Posterior vena cava (tissue), 2 donors: ENCODE measurements at regions not wholly inside any gene's neighbourhood (a gene's known extent, or its start where the extent isn't known, plus 50 kb on each side); places are given as distances from the start of the nearest gene placed in this dataset.
"Not testable (repeated sequence)": the region's sequence is repeated elsewhere in the genome, so short reads cannot be mapped to it uniquely, and the experiment has no call there.

Experiments used
- DNase-seq: peaks from one replicate; pipeline ENCODE4 v3.0.0-alpha.2; 2020; ENCODE audit warnings: low spot score
- intact Hi-C, 2 donors: fragments of 100-400 bp; cut with DNase I; formaldehyde crosslinking; loops; one replicate each; pipeline versions ENCODE4 v1.14.1 to v1.14.2; 2022 to 2023
- donor health status: DM: yes; HTN: yes; CAD: no.
- donor health status: DM: yes; HTN: yes; CAD: no.

DNA sequence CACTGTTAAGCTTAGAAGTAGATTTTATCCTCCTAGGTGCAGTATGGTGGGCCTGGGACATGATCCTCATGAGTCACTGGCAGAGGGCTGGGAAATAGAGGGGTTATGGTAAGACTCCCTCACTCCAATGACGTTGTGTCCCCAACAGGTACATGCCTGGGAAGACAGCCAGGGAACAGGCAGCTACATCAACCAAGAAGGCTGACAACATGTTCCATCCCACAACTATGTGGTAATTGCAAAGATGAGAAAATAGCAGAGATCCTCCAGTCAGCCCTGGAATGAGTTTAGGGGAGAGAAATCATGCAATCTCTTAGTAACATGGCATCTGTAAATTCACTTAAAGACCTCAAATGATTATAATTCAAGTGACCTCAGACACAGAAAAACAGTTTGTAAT lies 114.4 kb upstream of the LIFR start:
- DNase-seq: no peak
- intact Hi-C loops: no loop called here

DNA sequence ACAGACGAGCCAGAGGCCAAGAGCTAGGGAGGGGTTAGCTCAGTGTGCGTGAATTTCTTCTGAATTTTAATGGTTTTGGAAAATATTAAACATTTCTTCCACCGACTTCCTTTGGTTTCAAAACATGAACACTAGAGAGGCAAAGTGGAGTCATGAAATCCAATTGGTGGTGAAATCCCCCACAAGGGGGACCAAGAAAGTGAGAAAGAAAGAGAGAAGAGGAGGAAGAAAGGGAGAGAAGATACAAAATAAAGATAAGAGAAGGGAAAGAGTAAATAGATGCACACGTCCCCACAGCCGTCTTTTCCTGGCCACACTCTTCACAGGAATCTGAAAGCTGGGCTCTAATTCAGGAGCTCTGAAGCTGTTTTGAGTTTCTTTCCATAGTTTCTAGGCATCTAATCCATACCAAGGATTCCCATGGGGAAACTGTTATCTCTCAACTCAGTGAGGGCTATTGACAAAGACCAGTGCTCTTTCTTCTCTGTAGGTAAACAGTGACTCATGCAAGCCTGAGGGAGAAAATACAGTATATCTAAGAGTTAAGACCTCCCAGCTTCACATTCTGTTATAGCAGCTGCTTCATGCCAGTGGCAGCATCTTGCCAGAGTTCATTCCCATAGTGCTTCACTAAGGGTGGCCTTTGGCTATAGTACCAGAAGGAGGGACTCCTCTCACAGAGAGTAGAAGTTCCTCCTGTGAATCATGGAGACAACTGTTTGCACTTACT lies 115.8 kb upstream of the LIFR start:
- intact Hi-C loops: no loop called here
- no peak for DNase-seq

DNA sequence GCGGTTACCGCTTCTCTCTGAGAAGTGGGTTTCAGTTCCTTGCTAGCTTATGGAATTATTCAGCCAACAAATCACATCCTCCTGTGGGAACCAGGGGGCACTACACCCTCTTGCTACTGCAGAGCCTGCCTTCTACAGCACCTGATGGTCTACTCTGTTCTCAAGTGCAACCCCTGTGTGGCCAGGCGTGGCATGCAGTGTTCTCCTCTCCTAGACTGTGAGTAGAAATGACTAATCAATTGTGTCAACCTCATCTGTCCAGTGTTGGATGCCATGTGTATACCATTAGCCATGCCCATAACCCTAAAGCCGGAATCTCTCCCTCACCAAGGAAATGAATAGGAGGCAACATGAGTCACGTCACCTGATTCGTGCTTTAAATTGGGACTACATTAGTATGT lies 117.2 kb upstream of the LIFR start:
- no peak for DNase-seq
- intact Hi-C loops: no loop called here

DNA sequence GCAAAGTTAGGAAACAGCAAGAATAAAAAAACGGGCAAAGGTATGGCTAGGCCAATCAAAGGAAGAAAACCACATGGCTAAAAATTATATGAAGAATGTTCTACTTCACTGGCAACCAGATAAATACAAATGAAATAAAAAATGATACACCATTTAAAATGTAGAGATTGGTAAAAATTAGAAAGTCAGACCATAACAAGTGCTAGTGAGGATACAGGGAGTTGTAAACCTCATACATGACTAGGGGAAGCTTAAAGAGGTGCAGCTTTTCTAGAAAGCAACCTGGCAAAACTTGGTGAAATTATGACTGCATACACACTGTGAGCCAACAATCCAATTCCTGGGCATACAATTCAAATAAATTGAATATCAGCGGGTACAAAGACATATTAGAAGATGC lies 119.0 kb upstream of the LIFR start:
- intact Hi-C loops: no loop called here
- no peak for DNase-seq

DNA sequence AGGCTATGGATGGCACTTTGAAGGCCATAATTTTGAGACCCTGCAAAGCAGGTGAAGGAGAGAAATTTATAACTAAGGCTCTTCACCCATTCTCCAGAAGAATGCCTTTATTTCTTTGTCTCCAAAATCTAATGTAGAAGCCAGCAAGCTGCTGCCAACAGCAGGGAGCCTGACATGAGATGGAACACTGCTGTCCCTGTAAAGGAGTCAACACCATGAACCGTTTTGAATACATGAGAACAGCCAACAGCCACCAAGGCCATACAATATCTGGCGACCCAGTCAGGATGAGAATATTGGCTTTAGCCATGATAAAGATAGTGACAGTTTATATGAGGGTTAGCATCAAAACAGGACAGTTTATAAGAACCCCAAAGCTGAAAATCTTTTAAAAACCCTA lies 121.2 kb upstream of the LIFR start:
- DNase-seq: no peak
- intact Hi-C loops: no loop called here

DNA sequence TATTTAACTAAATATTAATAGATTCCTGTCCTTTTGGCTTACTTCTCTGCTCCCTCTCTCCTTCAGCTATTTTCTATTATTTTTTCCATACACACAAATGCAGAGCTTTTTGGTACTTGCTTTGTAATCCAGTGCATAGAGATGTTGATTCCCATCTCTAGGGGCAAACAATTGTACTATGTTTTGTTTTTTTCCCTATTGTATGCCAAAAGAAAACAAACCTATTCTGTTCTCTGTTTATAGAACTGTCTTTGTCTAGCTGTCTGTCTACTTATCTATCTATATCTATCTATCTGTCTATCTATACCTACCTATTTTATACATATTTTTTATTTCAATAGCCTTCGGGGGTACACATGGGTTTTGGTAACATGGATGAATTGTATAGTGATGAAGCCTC lies 121.6 kb upstream of the LIFR start:
- no peak for DNase-seq
- intact Hi-C loops: no loop called here

DNA sequence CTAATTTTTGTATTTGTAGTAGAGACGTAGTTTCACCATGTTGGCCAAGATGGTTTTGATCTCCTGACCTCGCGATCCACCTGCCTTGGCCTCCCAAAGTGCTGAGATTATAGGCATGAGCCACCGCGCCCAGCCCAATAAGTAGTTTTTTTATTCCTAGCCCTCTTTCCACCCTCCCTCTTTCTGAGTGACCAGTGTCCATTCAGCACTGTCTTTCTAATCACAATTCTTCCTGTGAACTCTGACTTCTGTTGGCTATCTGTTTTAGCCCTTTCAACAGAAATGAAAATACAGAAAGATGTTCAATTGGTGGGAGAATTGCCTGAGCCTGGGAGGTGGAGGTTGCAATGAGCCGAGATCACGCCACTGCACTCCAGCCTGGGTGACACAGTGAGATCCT lies 122.3 kb upstream of the LIFR start:
- DNase-seq, intact Hi-C loops: not testable (repeated sequence)

DNA sequence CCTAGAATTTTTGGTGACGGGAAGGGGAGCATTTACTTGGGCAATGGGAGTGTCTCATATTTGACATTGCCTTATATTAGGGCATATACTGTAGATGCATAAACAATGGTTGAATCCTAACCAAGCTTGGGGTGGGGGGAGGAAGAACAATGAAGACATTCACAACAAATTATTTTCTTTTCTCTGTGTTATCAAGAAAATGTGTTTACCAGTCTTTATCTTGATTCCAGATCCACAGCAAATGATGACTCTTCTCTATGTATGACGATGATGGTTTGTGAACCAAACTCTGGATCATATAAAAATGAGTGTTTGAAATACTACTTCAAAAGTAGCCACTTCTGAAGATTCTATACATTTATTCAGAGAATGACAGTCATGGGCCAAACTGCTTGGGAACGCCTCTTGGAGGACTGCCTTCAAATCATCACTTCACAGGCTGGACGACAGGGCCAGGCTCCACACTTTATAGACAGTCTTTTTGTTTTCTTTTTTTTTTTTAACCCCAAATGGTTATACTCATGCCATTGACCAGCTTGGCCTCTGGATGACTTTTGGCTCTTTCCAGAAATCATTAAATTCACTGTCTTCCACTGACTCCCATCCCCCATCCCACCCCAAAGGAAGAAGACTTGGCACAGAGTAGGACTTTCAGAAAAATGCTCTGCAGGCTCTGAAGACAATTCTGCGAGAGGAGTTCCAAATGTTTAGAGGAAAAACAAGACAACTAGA lies 123.8 kb upstream of the LIFR start:
- DNase-seq: no peak
- intact Hi-C loops: no loop called here

DNA sequence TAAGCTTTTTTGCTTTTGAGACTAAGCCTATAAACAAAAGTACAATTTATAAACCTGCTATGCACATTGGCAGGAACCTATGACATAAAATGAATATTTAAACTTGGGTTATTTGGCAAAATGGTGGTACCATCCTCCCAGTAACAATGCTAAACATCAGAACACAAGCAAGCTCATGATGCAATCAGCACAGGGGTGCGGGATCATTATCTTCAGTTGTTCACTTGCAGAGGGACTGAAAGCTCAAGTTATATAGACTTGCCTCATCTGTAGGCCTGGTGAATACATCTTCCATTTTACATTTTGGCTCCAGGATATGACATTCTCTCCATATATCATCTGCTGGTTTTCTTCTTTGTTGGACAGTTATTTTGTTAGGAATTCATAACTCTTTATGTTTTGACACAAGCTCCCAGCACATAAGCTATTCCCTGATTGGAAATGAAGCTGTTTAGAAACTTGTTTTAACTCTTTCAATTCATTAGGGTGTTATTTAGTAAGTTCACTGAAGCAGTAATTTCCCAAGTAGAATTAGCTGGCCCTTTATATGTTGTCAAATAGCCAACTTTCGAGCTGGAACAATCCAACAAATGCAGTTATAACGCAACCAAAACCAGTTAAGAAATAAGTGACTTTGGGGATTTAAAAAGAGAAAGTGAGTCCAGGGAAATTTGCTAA lies 124.7 kb upstream of the LIFR start:
- DNase-seq: no peak
- intact Hi-C loops: no loop called here

DNA sequence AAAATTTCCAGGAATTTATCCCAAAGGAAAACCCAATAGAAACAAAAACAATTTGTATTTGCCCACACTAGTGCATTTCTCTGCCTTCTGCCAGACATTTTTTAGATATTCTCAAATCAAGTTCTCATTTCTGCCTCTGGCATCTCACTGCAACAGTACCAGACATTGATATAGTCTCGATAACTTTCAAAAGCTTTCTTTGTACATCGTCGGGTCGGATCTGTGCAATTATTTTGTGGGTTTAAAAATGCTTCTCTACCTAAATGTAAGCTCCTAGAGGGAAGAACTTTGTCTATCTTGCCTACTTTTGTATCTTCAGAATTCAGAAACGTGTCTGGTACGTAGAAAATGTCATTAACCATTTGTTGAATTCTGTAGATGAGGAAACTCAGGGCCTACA lies 125.5 kb upstream of the LIFR start:
- intact Hi-C loops: no loop called here
- DNase-seq: no peak

DNA sequence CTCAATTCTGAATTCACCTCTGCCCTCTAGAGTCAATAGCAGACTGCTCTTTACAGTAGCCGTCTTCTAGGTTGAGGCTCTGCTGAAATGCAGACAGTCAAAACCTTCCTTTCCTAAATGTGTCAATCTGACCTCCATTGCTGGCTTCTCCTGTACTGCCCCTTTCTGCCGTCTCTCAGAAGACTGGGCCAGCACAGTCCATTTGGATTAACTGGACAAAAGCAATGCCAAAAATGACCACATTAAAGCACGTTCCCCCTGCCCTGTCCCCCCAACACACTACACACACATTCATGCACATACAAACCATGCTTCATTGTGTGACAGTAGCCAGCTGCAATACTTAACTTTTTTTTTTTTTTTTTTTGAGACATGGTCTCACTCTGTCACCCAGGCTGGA lies 130.2 kb upstream of the LIFR start:
- DNase-seq: no peak
- intact Hi-C loops: no loop called here

DNA sequence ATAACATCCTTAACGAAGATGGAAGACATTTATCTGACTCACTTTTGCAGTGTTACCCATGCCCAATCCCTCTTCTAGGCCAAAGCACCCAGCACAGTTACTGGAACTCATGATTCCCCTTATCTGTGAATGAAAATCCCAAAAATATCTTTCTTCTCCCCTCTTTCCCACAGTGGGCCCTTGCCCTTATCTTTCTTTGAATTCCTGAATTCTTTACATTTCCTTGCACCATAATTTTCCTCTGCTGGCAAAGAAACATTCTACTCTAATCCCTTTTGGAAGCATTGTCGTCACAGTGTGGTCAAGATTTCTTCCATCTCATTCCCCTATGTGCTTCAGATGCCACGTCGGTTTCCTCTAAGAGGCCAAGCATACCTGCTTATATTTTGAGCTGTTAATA lies 135.9 kb upstream of the LIFR start:
- intact Hi-C loops: no loop called here
- no peak for DNase-seq

DNA sequence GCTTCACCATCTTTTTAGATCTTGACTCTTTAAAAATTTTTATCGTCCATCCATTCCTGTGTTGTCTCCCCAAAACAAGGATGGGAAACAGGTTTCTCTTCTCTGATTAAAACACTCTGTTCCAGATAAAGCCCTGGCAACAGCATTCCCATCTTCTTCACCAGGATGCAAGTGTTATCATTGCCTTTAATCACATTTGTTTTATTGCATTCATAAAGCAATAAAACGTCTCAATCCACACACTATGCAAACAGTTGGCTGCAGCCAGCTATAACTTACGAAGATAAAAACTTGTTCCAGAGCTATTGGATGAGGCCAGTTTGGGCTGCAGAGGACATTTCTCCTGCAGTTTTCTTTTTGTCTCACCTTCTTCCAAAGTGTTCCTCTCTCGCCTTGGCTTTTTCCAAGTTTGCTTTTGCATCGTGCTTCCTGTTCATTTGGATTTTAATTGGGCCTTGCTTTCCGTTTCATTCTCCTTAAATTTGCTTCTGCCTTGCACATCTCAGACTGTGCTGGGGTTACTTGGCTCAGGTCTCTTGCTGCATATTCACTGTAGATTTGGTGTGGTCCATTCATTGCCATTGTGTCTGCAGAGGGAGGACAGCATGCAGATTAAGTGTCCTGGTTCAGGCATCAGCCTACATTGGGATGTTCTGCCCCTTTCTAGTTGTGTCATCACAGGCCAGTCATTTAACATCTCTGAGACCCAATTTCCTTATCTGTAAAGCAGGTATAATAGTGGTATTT lies 136.5 kb upstream of the LIFR start:
- intact Hi-C loops: no loop called here
- DNase-seq: no peak

DNA sequence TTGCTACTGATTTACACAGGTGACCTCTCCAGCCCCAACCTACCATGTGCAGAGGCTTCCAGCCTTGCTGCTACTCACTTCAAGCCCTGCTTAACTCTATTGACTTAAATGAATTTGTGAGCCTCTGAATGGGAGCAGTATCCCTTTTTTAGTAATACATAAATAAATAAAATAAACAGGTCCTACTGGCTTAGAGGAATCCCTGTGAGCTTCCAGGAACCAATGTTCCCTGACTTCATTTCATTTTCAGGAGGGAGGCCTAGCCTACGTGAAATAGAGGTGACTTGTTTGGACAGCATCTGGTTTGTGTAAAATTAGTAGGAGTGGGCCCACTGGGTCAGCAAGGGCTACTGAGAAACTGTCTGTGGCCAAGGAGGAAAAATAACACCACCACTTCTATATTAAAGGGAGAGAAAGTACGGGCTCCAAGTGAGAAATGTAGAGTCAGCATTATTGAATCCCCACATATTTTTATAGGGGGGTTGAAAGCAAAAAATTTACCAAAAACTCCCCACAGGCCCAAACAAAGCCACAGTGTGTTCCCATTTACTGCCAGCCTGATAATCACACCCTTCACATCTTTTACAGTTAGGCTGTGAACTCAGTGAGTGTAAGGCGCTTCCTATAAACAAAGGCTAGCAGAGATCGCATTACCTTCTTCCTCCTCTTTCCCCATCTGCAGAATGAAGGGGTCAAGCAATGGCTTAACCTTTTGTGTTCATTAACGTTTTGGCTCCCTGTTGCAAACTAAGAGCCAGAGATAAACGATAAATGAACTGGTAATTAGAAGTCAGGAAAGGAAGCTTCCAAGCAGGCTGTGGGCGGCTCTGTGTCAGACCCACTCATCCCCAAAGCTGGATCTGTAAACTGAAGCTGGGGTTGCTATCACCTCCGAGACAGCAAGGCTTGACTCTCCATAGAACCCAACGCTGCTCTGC lies 138.8 kb upstream of the LIFR start:
- no peak for DNase-seq
- intact Hi-C loops: no loop called here

DNA sequence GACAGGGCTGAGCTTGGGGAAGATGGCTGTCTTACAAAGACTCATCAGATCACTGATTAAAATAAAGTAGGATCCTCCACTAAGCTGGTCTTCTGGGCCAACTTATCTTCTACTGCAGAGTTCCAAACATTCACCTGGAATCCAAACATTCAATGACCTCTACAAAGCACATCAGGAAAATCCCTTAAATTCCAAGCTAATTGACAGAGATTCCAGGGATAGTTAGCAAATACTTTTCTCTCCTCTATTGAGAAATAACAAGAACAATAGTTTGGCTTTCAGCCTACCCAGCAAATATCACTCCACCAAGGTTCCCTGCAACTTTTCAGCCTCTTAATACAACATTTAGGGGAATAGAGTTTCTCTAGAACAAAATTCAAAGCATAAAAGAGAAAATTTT lies 140.6 kb upstream of the LIFR start:
- intact Hi-C loops: loop anchor here in 1 of 2 donors (1.0 kb wide), 1 partner anchor 26 kb away; no protein-coding TSS in a partner anchor

DNA sequence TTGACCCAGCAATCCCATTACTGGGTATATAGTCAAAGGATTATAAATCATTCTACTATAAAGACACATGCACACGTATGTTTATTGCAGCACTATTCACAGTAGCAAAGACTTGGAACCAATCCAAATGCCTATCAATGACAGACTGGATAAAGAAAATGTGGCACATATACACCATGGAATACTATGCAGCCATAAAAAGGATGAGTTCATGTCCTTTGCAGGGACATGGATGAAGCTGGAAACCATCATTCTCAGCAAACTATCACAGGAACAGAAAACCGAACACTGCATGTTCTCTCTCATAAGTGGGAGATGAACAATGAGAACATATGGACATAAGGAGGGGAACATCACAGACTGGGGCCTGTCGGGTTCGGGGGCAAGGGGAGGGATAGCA lies 140.3 kb upstream of the OSMR start:
- DNase-seq, intact Hi-C loops: not testable (repeated sequence)

More for the DNA sequence above, 140.6 kb upstream of the LIFR start:
- DNase-seq: no peak

DNA sequence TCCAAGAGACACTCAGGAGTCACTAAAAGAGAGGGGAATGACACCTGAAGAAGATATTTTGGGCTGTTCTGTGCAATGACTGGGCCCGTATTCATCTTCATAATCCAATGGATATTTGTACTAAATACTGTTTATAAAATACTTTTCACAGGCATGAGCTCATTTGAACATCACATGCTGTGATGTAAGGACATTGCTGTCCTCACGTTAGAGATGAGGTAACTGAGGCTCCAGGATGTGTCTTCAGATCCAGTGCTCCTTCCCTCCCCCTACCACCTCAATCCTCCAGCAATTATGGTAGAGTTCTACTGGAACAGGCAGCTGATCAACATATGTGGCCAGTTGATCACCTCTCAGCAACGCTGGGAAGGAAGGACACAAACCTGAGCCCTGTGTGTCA lies 139.4 kb upstream of the OSMR start:
- DNase-seq: no peak
- intact Hi-C loops: no loop called here

DNA sequence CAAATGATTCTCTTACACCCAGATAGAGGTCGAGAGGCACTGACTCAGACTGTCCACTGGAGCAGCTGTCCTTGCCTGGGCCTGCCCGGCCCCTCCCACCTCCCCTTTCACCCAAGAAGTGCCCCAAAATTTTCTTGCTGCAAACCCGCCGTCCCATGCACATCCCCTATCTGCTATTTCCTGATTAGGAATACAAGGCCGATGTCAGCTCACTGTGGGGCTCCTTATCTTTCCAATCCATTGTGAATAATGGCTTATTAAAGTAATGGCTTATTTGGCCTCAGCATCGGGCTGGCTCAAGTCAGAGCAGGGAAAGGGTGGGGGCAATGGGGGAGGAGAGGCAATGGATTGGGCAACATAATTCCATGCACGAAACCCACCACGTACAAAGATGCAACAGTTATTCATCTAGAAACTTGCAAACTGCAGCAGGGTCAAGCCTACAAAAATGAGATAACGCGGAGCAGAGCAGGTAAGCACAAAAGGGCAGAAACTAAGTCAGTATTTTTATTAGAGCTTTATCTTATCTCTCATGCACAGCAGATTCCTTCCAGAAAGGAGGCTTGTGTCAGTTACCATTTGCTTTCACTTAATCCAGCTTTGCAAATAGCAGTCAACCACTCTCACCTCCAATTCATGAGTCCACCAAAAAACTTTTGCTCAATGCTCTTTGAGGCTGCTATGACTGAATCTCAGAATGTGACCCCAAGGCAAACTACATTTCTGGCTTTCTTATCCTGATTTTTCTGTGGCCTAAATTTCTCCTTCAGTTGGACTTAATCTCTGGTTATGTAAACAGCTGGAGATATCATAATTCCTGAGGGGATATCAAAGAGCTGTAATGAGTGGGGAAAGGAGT lies 138.2 kb upstream of the OSMR start:
- no peak for DNase-seq
- intact Hi-C loops: no loop called here
